Omental fat pad (tissue), 3 donors: ENCODE measurements at regions not wholly inside any gene's neighbourhood (a gene's known extent, or its start where the extent isn't known, plus 50 kb on each side); places are given as distances from the start of the nearest gene placed in this dataset.

Experiments used
- ATAC-seq: fragments of 150-250 bp; one replicate; pipeline ENCODE4 v1.9.1; 2016; ENCODE audit warnings: mild to moderate bottlenecking, moderate library complexity; ENCODE audit not compliant: low FRiP score
- DNase-seq: peaks from one replicate; pipeline ENCODE4 v3.0.0-alpha.2; 2019; ENCODE audit warnings: low spot score
- TF ChIP-seq, protein P1 (sequence below), 3 donors: fragments of 450-650 bp; IDR thresholded peaks; one replicate each; pipeline ENCODE4 v1.5.1; 2016 to 2017; ENCODE audit warnings: antibody characterized with exemption in 3 of 3, mild to moderate bottlenecking in 3 of 3, moderate library complexity in 2 of 3

DNA sequence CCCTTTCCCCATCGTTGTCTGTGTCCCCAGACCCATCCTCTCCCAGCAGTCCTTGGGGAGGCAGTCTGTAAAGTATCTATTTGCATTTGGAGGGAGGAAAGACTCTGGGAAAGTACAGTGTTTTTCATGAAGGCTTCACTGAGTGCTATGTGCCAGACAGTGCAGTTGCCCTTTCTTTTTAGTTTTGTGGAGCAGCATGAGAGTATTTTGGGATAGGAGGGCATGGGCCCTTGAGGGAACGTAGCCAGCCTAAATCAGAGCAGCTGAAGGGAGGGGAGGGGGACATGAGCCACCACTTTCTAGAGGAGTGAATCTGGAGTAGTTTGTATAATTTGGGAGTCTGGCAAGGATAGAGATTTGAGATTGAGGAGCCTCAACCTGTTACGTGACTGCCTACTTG, 404.0 kb upstream of the KAZN start:
- DNase-seq (no peak), ATAC-seq (no peak)
- TF ChIP-seq, protein P1, sequence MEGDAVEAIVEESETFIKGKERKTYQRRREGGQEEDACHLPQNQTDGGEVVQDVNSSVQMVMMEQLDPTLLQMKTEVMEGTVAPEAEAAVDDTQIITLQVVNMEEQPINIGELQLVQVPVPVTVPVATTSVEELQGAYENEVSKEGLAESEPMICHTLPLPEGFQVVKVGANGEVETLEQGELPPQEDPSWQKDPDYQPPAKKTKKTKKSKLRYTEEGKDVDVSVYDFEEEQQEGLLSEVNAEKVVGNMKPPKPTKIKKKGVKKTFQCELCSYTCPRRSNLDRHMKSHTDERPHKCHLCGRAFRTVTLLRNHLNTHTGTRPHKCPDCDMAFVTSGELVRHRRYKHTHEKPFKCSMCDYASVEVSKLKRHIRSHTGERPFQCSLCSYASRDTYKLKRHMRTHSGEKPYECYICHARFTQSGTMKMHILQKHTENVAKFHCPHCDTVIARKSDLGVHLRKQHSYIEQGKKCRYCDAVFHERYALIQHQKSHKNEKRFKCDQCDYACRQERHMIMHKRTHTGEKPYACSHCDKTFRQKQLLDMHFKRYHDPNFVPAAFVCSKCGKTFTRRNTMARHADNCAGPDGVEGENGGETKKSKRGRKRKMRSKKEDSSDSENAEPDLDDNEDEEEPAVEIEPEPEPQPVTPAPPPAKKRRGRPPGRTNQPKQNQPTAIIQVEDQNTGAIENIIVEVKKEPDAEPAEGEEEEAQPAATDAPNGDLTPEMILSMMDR (IDR thresholded peaks at IDR 0.05): no peak

DNA sequence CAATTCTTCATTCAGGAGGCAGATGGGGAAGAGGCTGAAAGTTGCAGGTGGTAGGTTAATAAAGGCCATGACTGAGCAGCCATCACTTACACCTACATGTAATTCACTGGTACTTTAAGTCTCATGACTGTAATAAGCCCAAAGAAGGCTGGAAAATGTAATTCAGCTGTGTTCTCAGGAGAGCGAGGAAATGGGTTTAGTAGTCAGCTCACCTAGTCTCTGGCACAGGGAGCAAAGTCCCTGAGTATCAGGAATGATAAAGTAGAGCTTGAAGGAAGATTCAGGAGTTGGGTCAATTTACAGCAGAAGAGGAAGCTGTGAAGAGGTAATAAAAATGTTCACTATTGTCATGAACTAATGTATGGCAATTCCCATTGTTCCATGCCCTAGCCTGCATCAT, 393.4 kb upstream of the KAZN start:
- no peak for ATAC-seq
- no peak for DNase-seq
- TF ChIP-seq, protein P1 (IDR thresholded peaks at IDR 0.05): no peak

DNA sequence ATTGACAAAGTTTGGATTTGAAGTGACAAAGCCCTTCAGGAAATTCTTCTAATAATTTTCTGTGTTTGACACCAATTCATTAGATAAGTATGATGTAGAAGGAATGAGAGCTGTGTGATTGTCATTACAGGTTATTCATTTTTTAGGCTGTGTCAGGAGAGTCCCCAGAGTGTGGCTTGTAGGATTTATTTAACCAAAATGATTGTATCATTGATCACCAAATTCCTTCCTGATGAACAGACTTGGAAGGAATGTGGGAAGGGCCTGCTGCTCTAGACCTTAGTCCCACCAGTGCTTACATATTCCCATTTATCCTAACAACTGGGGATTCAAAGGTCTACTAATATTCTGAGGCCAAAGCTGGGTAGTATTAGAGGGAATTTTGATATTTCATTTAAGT, 383.3 kb upstream of the KAZN start:
- ATAC-seq: no peak

DNA sequence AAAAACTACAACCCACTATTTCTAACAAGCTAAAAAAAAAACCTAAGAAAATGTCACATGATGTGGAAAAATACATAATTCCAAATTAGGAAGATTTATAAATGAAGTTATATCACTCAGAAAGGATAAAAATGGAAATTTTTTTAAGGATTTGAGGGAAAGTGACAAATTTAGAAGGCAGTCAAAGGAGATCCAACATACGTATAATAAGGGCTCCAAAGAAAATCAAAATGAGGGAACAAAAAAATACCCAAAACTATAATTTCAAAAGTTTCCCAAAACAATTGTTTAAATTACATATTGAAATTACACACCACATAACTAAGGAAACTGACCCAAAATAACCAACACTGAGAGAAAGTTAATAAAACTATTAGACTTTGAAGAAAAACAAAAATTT, 381.1 kb upstream of the KAZN start:
- TF ChIP-seq, protein P1 (IDR thresholded peaks at IDR 0.05): no peak
- ATAC-seq (no peak), DNase-seq (no peak)

More for the DNA sequence above, 383.3 kb upstream of the KAZN start:
- no peak for DNase-seq
- TF ChIP-seq, protein P1 (IDR thresholded peaks at IDR 0.05): no peak

DNA sequence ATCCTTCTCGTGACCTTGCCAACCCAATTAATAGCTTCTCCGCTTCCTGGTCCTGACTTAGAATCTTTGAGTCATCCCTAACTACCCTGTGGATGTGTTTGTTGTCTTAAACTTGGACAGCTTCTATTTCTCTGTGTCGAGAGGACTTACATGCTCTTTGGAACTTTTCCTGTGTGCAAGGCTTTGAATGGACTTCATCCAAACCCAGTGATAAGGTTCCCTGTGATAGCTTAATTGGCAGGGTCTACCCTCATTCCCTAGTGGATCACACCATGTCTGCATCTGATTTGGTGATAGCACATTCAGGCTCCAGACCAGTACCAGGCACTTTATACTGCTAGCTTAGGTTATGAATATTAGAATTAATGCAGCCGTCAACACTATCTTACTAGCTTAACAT, 378.2 kb upstream of the KAZN start:
- DNase-seq: no peak
- no peak for ATAC-seq
- TF ChIP-seq, protein P1 (IDR thresholded peaks at IDR 0.05): no peak

DNA sequence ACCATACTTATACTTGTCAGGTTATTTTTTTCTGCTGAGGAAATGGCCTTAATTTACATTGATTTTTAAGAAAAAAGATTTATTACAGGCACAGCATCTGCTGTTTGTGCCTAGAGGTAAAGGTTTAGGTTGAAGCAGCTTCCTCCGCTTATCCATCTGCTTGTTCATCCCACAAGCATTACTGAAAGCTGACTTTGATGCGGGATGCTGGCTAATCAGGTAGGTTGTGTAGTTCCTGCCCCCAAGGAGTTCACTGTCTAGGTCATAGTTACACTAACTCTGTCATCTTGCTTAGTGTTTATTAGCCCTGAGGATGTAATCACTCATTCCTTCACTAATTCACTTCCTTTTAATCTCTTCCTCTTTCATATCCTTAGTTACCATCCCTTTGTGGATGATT, 377.7 kb upstream of the KAZN start:
- ATAC-seq (no peak), DNase-seq (no peak)
- TF ChIP-seq, protein P1 (IDR thresholded peaks at IDR 0.05): no peak

DNA sequence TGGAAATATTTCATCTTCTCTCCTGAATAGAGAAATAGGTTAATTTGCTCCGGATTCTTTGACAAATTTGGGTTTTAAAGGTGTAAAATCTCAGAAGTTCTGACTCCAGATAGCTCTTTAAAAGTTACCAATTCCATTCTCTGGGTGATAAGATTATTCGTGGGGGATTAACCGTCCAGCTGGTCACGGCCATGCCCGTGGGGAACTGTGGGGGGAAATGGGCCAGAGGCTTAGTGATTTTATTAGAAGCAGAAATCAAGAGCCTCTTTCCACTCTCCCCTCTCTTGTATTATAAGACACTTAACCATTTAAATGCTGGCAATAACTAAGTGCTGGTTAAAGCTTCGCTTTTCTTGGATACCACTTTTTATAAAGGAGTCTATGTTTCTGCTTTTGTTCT, 376.4 kb upstream of the KAZN start:
- TF ChIP-seq, protein P1 (IDR thresholded peaks at IDR 0.05): no peak
- DNase-seq: no peak
- no peak for ATAC-seq
